D721Med (cell line): ENCODE measurements at regions not wholly inside any gene's neighbourhood (a gene's known extent, or its start where the extent isn't known, plus 50 kb on each side); places are given as distances from the start of the nearest gene placed in this dataset.

Source experiments
- DNase-seq: peaks from one replicate; pipeline ENCODE4 v3.0.0; 2011; ENCODE audit warnings: low spot score; ENCODE audit not compliant: insufficient read length
- FAIRE-seq: peaks from 2 replicates; lab custom pipeline; 2011; peaks lifted over from hg19 to GRCh38; lab: Jason Lieb, UNC
- CTCF ChIP-seq: IDR thresholded peaks from 2 replicates; pipeline ENCODE4 v1.5.1; 2012; ENCODE audit warnings: mild to moderate bottlenecking, control low read depth; ENCODE audit not compliant: insufficient read depth; ENCODE audit errors: missing control alignments

GRCh38 chr6:168216751-168217191 lies 102.8 kb downstream of the DACT2 start:
- no peak for DNase-seq
- FAIRE-seq, result no peak
- TF ChIP-seq CTCF, result no peak

- no peak for FAIRE-seq
- TF ChIP-seq CTCF, result no peak
- no peak for DNase-seq
These were observed 103.5 kb downstream of the DACT2 start for GRCh38 chr6:168216117-168216516.

- FAIRE-seq (no peak), DNase-seq (no peak)
These were observed 104.3 kb downstream of the DACT2 start for GRCh38 chr6:168215121-168215808.

GRCh38 chr6:168214586-168215104 lies 104.9 kb downstream of the DACT2 start:
- no peak for FAIRE-seq
- no peak for TF ChIP-seq CTCF
- DNase-seq, result no peak

More at GRCh38 chr6:168215121-168215808, 104.3 kb downstream of the DACT2 start:
- no peak for TF ChIP-seq CTCF

GRCh38 chr6:168213121-168213524 lies 106.5 kb downstream of the DACT2 start:
- DNase-seq (no peak), FAIRE-seq (no peak)

GRCh38 chr6:168212362-168212761 lies 107.2 kb downstream of the DACT2 start:
- DNase-seq (no peak), FAIRE-seq (no peak)
- no peak for TF ChIP-seq CTCF

More at GRCh38 chr6:168213121-168213524, 106.5 kb downstream of the DACT2 start:
- TF ChIP-seq CTCF, result no peak

- DNase-seq, result no peak
- no peak for FAIRE-seq
- no peak for TF ChIP-seq CTCF
These were observed 107.9 kb downstream of the DACT2 start for GRCh38 chr6:168211681-168212080.
